ENCODE measurements at regions not wholly inside any gene's neighbourhood (a gene's known extent, or its start where the extent isn't known, plus 50 kb on each side); places are given as distances from the start of the nearest gene placed in this dataset.

- no peak overlapping the region for H3K4me3 ChIP-seq (ENCODE audit: low read length)
- no peak for DNase-seq
- Mint-ChIP-seq H3K9me3 (peaks cover 13 to 18% of the 10 kb centered on the region in 2 donors), H3K4me1 (no peaks in the 10 kb centered on the region), H3K4me3 (no peak overlapping the region), H3K27me3 (ENCODE audit: low read depth in 2 of 2) (no peaks in the 10 kb centered on the region), H3K27ac (no peak overlapping the region), H3K36me3 (peaks cover 7% of the 10 kb centered on the region)
- no peaks in the 10 kb centered on the region for H3K36me3 ChIP-seq (ENCODE audit: control insufficient read depth, insufficient read depth, low read length)
- WGBS (ENCODE audit: insufficient coverage), result 83% methylated on average over 1 of the region's 1 CpG
- TF ChIP-seq CTCF (IDR thresholded peaks at IDR 0.05), result no peak
- no peak for ATAC-seq
- no peak overlapping the region for H3K27ac ChIP-seq (ENCODE audit: low read length)
- intact Hi-C loops (cut with micrococcal nuclease), result no loop called here
- H3K4me1 ChIP-seq (ENCODE audit: control insufficient read depth, insufficient read depth, low read length), result no peaks in the 10 kb centered on the region
- H3K9me3 ChIP-seq (ENCODE audit: control insufficient read depth, insufficient read depth, low read length), result peaks cover 5% of the 10 kb centered on the region
- H3K27me3 ChIP-seq (ENCODE audit: control insufficient read depth, insufficient read depth, low read length), result no peaks in the 10 kb centered on the region
Observed at GRCh38 chr2:155815275-155815674, 517.2 kb downstream of the NR4A2 start.

DNA sequence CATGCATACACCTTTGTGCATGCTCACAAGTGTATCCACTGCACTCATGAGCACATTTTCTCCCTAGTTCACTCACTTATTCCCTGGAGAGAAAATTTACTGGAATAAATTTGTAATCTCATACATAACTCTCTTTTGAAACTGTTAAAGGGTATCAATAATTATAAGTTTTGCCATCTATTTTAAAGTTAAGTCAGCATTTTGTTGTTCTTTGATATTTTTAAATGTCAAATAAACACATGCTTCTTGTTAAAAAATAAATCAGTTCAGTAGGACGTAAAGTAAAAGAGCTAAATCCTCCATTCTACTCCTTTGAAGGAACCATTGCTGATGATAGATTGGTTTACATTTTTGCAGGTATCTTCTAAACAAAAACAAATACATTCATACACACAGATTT, 522.1 kb downstream of the NR4A2 start:
- WGBS (ENCODE audit: insufficient coverage), result no CpG with 5 or more reads among the region's 1 CpG
- TF ChIP-seq CTCF (IDR thresholded peaks at IDR 0.05), result no peak
- no peaks in the 10 kb centered on the region for H3K27me3 ChIP-seq (ENCODE audit: control insufficient read depth, insufficient read depth, low read length)
- no peak overlapping the region for H3K4me3 ChIP-seq (ENCODE audit: low read length)
- no peaks in the 10 kb centered on the region for H3K27me3 Mint-ChIP-seq (ENCODE audit: low read depth in 2 of 2)
- DNase-seq, result no peak
- H3K9me3 ChIP-seq (ENCODE audit: control insufficient read depth, insufficient read depth, low read length), result no peaks in the 10 kb centered on the region
- H3K4me1 ChIP-seq (ENCODE audit: control insufficient read depth, insufficient read depth, low read length), result no peaks in the 10 kb centered on the region
- H3K27ac ChIP-seq (ENCODE audit: low read length), result no peak overlapping the region
- H3K27ac Mint-ChIP-seq, result no peak overlapping the region
- H3K4me3 Mint-ChIP-seq, result no peak overlapping the region
- no peaks in the 10 kb centered on the region for H3K36me3 ChIP-seq (ENCODE audit: control insufficient read depth, insufficient read depth, low read length)
- intact Hi-C loops (cut with micrococcal nuclease), result no loop called here
- no peak for ATAC-seq
- H3K4me1 Mint-ChIP-seq, result no peaks in the 10 kb centered on the region
- no peaks in the 10 kb centered on the region for H3K36me3 Mint-ChIP-seq
- peaks cover 4 to 8% of the 10 kb centered on the region in 2 donors for H3K9me3 Mint-ChIP-seq

- Mint-ChIP-seq H3K4me1 (no peaks in the 10 kb centered on the region), H3K9me3 (peaks cover 14 to 19% of the 10 kb centered on the region in 2 donors), H3K4me3 (no peak overlapping the region), H3K36me3 (no peaks in the 10 kb centered on the region), H3K27ac (no peak overlapping the region), H3K27me3 (ENCODE audit: low read depth in 2 of 2) (no peaks in the 10 kb centered on the region)
- Histone ChIP-seq H3K9me3 (ENCODE audit: control insufficient read depth, insufficient read depth, low read length) (no peaks in the 10 kb centered on the region), H3K27ac (ENCODE audit: low read length) (no peak overlapping the region), H3K4me1 (ENCODE audit: control insufficient read depth, insufficient read depth, low read length) (no peaks in the 10 kb centered on the region), H3K36me3 (ENCODE audit: control insufficient read depth, insufficient read depth, low read length) (no peaks in the 10 kb centered on the region), H3K27me3 (ENCODE audit: control insufficient read depth, insufficient read depth, low read length) (no peaks in the 10 kb centered on the region), H3K4me3 (ENCODE audit: low read length) (no peak overlapping the region)
- intact Hi-C loops (cut with micrococcal nuclease), result no loop called here
- ATAC-seq (no peak), DNase-seq (no peak)
- WGBS (ENCODE audit: insufficient coverage), result 79% methylated on average over 5 of the region's 5 CpGs
- TF ChIP-seq CTCF (IDR thresholded peaks at IDR 0.05), result no peak
Observed at GRCh38 chr2:155802888-155803287, 529.6 kb downstream of the NR4A2 start.

GRCh38 chr2:155792666-155793065, 539.9 kb downstream of the NR4A2 start:
- TF ChIP-seq CTCF (IDR thresholded peaks at IDR 0.05), result no peak
- no peak overlapping the region for H3K27ac Mint-ChIP-seq
- intact Hi-C loops (cut with micrococcal nuclease), result no loop called here
- no peaks in the 10 kb centered on the region for H3K36me3 ChIP-seq (ENCODE audit: control insufficient read depth, insufficient read depth, low read length)
- no peak overlapping the region for H3K4me3 ChIP-seq (ENCODE audit: low read length)
- H3K4me1 Mint-ChIP-seq, result no peaks in the 10 kb centered on the region
- H3K36me3 Mint-ChIP-seq, result no peaks in the 10 kb centered on the region
- no peak overlapping the region for H3K27ac ChIP-seq (ENCODE audit: low read length)
- DNase-seq (no peak), ATAC-seq (no peak)
- no peak overlapping the region for H3K4me3 Mint-ChIP-seq
- WGBS (ENCODE audit: insufficient coverage), result 83% methylated on average over 1 of the region's 1 CpG
- H3K4me1 ChIP-seq (ENCODE audit: control insufficient read depth, insufficient read depth, low read length), result no peaks in the 10 kb centered on the region
- H3K9me3 ChIP-seq (ENCODE audit: control insufficient read depth, insufficient read depth, low read length), result peaks cover 10% of the 10 kb centered on the region
- peaks cover 8 to 12% of the 10 kb centered on the region in 2 donors for H3K9me3 Mint-ChIP-seq
- H3K27me3 ChIP-seq (ENCODE audit: control insufficient read depth, insufficient read depth, low read length), result no peaks in the 10 kb centered on the region
- no peaks in the 10 kb centered on the region for H3K27me3 Mint-ChIP-seq (ENCODE audit: low read depth in 2 of 2)

Measured in natural killer cell (primary cell).